HUDEP-2 (cell line): ENCODE measurements at regions not wholly inside any gene's neighbourhood (a gene's known extent, or its start where the extent isn't known, plus 50 kb on each side); places are given as distances from the start of the nearest gene placed in this dataset.

Experiments used
- DNase-seq, 76 experiments: peaks; one replicate each; lab custom pipeline; 2025; ENCODE audit not compliant: unreplicated experiment in 76 of 76; lab: John Stamatoyannopoulos, UW

GRCh38 chr14:34027990-34028495 is 77.2 kb upstream of the EGLN3 start:
- no peak for DNase-seq

GRCh38 chr14:34027130-34027989 is 76.5 kb upstream of the EGLN3 start:
- DNase-seq: no peak

- DNase-seq: no peak
Observed at GRCh38 chr14:34025325-34026017, 74.6 kb upstream of the EGLN3 start.

- no peak for DNase-seq
Observed at GRCh38 chr14:34024768-34025144, 73.9 kb upstream of the EGLN3 start.

- no peak for DNase-seq
Observed at GRCh38 chr14:34023824-34024767, 73.2 kb upstream of the EGLN3 start.

DNA sequence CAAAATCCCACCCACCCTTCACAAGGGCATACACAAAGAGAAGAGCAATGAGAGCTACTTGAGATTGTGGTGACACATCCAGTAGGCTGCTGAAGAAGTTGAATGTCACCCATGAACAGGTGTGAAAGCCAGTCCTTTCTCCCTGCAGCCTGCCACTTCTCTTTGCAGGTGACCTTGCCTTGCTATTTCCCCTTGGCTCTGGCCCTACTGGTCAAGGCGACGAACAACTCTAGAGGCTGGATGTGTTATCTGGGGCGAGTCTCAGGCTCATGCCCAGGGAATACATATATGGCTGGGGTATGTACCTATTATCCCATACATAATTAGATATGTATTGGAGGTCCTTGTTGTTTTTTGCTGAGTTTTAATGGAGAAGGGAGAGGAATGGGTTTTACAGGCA is 70.2 kb upstream of the EGLN3 start:
- no peak for DNase-seq

GRCh38 chr14:34020014-34020413 is 69.1 kb upstream of the EGLN3 start:
- no peak for DNase-seq

GRCh38 chr14:34018564-34019244 is 67.8 kb upstream of the EGLN3 start:
- DNase-seq: no peak

GRCh38 chr14:34018125-34018524 is 67.3 kb upstream of the EGLN3 start:
- no peak for DNase-seq

DNA sequence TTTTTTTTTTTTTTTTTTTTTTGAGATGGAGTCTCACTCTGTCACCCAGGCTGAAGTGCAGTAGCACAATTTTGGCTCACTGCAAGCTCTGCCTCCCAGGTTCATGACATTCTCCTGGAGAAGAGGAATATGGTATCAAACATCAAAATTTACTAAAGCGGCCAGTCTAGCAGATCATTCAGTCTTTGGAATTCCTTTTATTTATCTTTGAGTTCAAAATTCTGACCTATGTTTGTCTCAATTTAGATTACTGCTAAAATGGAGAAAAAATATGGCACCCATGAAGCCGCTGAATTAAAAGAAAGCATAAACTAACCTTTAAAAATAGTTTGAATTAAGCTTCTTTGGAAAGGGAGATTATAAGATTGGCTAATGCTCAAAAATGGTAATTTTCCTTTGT is 64.5 kb upstream of the EGLN3 start:
- no peak for DNase-seq

DNA sequence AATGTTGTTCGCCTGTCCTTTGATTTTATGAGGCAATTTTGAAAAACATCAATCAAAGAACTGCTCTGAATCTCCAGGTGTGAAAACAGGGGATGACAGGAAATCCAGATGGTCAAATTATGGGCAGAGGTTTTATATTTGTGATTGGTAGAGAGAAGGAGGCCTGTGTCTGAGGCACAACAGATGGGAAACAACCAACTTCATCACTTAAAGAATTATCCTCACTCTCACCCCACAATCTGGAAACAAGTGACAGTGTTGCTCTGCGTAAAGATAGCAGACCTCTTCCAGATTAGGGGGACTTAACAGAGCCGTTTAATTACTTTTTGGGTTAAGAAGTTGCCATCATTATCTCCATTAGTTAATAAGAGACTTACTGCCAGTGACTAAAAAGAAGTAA is 64.1 kb upstream of the EGLN3 start:
- DNase-seq: no peak

DNA sequence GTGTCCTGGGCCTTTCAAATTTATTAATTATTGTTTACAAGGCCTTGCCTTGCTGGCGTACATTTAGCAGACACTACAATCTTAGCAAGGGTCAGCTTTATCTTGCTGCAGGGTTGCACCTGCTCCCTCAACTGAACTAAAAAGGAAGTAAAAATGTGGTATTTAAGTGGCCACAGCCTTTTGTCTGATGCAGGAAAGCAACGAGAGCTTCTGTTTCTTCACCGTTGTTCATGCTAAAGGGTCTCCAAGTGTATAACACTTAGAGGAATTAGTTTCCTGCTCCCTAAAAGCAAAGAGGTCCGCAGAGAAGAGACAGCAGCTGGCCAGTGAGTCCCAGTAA is 62.8 kb upstream of the EGLN3 start:
- DNase-seq: no peak

DNA sequence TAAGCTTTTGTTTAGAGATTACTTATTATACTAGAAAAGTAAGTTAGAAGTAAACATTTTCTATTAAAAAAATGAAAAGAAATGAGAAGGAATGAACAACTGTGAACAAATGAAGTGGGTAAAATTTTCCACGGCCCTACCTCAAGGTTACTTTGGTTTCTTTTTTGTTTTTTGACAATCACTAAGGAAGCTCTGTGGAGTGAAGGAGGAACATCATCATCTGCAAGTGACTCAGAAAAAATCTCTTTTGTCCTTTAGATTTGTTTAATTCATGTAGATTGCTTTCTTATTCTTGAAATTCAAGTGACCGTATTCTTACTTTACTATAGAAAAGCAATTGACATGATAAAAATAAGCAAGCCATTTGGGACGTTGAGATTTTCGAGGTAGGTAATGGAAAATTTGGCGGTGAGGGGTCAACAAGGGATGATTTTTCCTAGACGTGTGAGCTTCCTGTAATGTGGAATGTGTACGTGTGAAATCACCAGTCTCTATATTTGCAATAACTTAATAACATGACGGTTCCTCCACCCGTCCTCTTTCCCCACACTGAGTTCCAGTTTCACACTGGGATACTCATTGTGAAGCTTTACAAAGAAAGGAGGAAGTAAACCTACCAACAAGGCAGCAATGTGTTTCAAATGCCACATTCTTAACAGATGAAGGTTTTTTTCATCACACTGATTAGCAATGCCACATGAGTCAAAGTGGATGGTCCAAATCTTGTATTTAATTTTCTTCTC is 62.3 kb upstream of the EGLN3 start:
- no peak for DNase-seq

- DNase-seq: no peak
Observed at GRCh38 chr14:34012369-34012768, 61.5 kb upstream of the EGLN3 start.

- no peak for DNase-seq
Observed at GRCh38 chr14:34009956-34010355, 59.1 kb upstream of the EGLN3 start.

- no peak for DNase-seq
Observed at GRCh38 chr14:34007902-34008301, 57.0 kb upstream of the EGLN3 start.

- DNase-seq: no peak
Observed at GRCh38 chr14:34005901-34006300, 55.0 kb upstream of the EGLN3 start.

- DNase-seq: no peak
Observed at GRCh38 chr14:34004881-34005280, 54.0 kb upstream of the EGLN3 start.

DNA sequence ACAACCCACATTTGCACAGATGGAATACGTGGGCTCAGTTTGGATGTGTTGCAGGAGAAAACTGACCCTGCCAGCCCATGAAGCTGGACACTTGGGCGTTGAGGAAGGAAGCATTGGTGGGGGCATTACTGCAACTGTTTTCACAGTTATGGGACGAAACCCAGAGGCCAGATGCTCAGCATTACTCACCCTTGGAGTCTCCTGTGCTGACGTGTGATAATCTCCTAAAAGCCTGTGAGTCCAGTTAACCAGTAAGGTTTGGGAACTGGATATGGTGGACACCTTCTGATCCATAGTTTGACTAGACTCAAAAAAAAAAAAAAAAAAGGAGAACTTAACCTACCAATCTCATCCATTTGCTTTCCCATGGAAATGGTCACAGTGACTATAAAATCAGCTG is 52.8 kb upstream of the EGLN3 start:
- DNase-seq: no peak
